SJSA1 (cell line): ENCODE measurements at regions not wholly inside any gene's neighbourhood (a gene's known extent, or its start where the extent isn't known, plus 50 kb on each side); places are given as distances from the start of the nearest gene placed in this dataset.

Source experiments
- DNase-seq, 2 experiments: peaks; one replicate each; pipeline ENCODE4 v3.0.0-alpha.2; 2015 to 2020; ENCODE audit warnings: low spot score in 2 of 2, low read depth in 1 of 2
- H3K27ac ChIP-seq: fragments of 250-450 bp; sonication (Bioruptor Pico); 2 replicates; pipeline ENCODE4 v1.5.1; 2020; ENCODE audit warnings: mild to moderate bottlenecking, moderate library complexity
- H3K27me3 ChIP-seq: fragments of 250-450 bp; sonication (Bioruptor Pico); replicated peaks from 2 replicates; pipeline ENCODE4 v1.5.1; 2020; ENCODE audit warnings: mild to moderate bottlenecking, moderate library complexity
- H3K36me3 ChIP-seq: fragments of 250-450 bp; sonication (Bioruptor Pico); 2 replicates; pipeline ENCODE4 v1.5.1; 2020; ENCODE audit warnings: mild to moderate bottlenecking
- H3K4me1 ChIP-seq: fragments of 250-450 bp; sonication (Bioruptor Pico); replicated peaks from 2 replicates; pipeline ENCODE4 v1.6.1; 2021; ENCODE audit warnings: mild to moderate bottlenecking
- H3K4me3 ChIP-seq: fragments of 250-450 bp; sonication (Bioruptor Pico); 2 replicates; pipeline ENCODE4 v1.5.1; 2020; ENCODE audit warnings: mild to moderate bottlenecking
- H3K9me3 ChIP-seq: fragments of 250-450 bp; sonication (Bioruptor Pico); replicated peaks from 2 replicates; pipeline ENCODE4 v1.5.1; 2020; ENCODE audit warnings: mild to moderate bottlenecking

- Histone ChIP-seq H3K4me3 (no peak overlapping the region), H3K36me3 (no peaks in the 10 kb centered on the region), H3K27ac (no peak overlapping the region), H3K27me3 (no peaks in the 10 kb centered on the region), H3K4me1 (peaks cover 14% of the 10 kb centered on the region), H3K9me3 (no peaks in the 10 kb centered on the region)
- no peak for DNase-seq
These were observed 183.7 kb downstream of the RGS3 start for GRCh38 chr9:113646946-113647914.

DNA sequence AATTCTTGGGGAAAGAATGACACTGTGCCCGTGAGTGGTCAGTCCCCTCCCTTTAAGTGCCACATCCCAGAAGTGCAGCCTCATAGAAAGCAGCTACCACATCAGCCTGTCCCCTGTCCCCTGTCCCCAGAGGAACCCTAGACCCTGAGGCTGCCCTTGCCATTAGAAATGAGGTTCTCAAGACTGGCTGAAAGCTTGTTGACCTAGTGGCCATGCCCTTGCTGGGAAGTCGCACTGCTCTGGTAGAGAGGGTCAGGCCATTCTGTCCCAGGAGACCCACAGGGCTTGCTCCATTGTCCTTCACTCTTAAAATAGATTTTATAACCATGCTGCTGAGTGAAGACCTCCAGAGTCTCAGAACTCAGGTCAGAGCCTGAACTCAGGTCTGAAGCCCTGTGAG, 184.5 kb downstream of the RGS3 start:
- no peaks in the 10 kb centered on the region for H3K9me3 ChIP-seq
- DNase-seq = no peak
- H3K36me3 ChIP-seq = no peaks in the 10 kb centered on the region
- H3K4me1 ChIP-seq = peaks cover 14% of the 10 kb centered on the region
- no peak overlapping the region for H3K4me3 ChIP-seq
- H3K27me3 ChIP-seq = no peaks in the 10 kb centered on the region
- no peak overlapping the region for H3K27ac ChIP-seq

DNA sequence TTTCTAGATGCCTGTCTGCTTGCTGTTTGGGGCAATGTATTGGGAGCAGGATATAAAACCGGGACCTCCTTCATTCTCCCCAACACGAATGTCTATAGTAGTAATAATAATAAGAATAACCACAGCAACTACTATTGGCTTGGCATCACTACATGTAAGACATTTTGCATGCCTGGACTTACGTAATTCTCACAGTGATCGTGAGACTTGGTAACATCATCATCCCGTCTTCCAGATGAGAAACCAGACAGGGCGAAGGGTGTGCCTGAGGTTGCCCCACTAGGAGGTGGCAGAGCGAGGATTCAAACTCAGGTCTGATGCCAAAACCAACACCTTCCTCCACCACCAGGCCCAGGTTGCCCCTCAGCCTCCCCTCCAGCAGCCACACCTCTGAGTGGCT, 185.1 kb downstream of the RGS3 start:
- DNase-seq = no peak
- Histone ChIP-seq H3K9me3 (no peaks in the 10 kb centered on the region), H3K4me3 (no peak overlapping the region), H3K27ac (no peak overlapping the region), H3K36me3 (no peaks in the 10 kb centered on the region), H3K27me3 (no peaks in the 10 kb centered on the region), H3K4me1 (peaks cover 14% of the 10 kb centered on the region)

DNA sequence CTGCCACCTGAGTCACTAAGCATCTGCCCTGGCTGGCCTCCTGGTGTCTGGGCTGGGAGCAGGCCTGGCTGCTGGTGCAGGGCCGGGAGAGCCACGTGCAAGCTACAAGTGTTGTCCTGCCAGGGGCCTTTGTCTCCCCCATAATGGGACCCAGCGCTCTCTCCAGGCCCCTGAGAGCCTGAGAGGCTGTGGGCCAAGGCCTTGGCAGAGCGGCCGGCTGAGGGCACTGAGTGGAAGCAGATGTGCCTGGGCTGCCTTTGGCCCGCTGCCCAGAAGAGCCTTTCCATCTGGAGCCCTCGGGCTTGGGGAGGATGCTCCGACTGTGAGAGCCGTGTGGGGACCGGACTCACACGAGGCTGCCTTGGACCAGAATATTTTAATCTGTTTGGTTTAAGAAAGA, 185.5 kb downstream of the RGS3 start:
- Histone ChIP-seq H3K4me1 (peaks cover 14% of the 10 kb centered on the region), H3K36me3 (no peaks in the 10 kb centered on the region), H3K9me3 (no peaks in the 10 kb centered on the region), H3K27me3 (no peaks in the 10 kb centered on the region), H3K4me3 (no peak overlapping the region), H3K27ac (no peak overlapping the region)
- peak; percentile 23 to 57 for DNase-seq

DNA sequence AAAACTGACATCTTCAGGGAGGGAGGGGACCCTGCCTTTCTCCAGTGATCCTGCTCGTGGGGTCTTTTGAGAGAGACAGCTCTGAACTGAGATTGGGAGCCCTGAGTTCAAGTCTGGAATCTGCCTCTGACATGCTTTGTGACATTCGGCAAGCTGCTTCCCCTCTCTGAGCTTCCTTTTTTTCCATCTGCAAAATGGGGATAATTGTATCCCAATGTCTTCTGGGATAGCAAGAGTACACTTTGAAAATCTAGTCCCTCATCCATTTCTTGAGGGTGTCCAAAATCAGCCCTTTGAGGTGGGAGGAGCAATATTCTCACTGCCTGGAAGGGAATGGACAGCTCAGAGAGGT, 186.3 kb downstream of the RGS3 start:
- H3K27me3 ChIP-seq = no peaks in the 10 kb centered on the region
- no peak overlapping the region for H3K27ac ChIP-seq
- no peak for DNase-seq
- no peak overlapping the region for H3K4me3 ChIP-seq
- no peaks in the 10 kb centered on the region for H3K36me3 ChIP-seq
- no peaks in the 10 kb centered on the region for H3K9me3 ChIP-seq
- H3K4me1 ChIP-seq = peaks cover 14% of the 10 kb centered on the region

GRCh38 chr9:113650207-113651131, 186.9 kb downstream of the RGS3 start:
- Histone ChIP-seq H3K36me3 (no peaks in the 10 kb centered on the region), H3K9me3 (no peaks in the 10 kb centered on the region), H3K27ac (no peak overlapping the region), H3K27me3 (no peaks in the 10 kb centered on the region), H3K4me3 (no peak overlapping the region), H3K4me1 (peaks cover 19% of the 10 kb centered on the region)
- DNase-seq = no peak

- no peak overlapping the region for H3K4me3 ChIP-seq
These were observed 188.4 kb downstream of the RGS3 start for GRCh38 chr9:113651896-113652295.

DNA sequence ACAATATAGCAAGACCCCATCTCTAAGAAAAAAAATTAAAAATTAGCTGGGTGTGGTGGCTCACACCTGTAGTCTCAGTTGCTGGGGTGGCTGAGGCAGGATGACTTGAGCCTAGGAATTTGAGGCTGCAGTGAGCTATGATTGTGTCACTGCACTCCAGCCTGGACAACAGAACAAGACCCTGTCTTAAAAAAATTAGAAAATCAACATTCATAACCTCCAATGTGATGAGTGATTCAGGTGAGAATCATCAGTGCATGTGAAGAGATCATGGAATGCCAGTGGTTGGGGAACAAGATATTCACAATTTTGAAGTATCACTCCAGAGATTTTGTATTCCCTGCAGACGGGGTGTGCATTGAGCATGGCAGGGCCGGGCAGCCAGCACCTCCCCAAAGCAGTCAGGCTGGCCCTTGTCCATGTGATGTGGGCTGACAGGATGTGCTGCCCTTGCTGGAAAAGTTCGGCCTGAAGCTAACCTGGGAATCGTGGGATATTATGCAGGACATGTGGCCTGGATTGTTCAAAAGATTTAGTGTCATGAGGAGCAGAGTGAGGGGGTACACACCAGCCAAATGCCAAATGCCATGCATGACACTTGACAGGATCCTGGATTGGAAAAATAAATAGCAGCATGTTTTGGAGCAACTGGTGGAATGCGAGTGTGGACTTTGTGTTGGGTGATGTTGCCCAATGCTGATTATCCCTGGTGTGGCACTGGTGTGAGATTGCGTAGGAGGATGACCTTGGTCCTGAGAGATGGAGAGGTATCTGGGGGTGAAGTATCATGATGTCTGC, 189.0 kb downstream of the RGS3 start:
- peaks cover 22% of the 10 kb centered on the region for H3K4me1 ChIP-seq
- H3K4me3 ChIP-seq = no peak overlapping the region
- no peaks in the 10 kb centered on the region for H3K36me3 ChIP-seq
- no peak for DNase-seq
- H3K27me3 ChIP-seq = no peaks in the 10 kb centered on the region
- no peak overlapping the region for H3K27ac ChIP-seq
- H3K9me3 ChIP-seq = no peaks in the 10 kb centered on the region

More at GRCh38 chr9:113651896-113652295, 188.4 kb downstream of the RGS3 start:
- Histone ChIP-seq H3K4me1 (peaks cover 21% of the 10 kb centered on the region), H3K27me3 (no peaks in the 10 kb centered on the region), H3K36me3 (no peaks in the 10 kb centered on the region), H3K9me3 (no peaks in the 10 kb centered on the region), H3K27ac (no peak overlapping the region)
- DNase-seq = no peak

- 0 out of 2 replicates have a peak, but pooled peaks cover 3% of the 10 kb centered on the region for H3K9me3 ChIP-seq
- H3K4me3 ChIP-seq = no peak overlapping the region
- no peak for DNase-seq
- H3K27me3 ChIP-seq = no peaks in the 10 kb centered on the region
- H3K4me1 ChIP-seq = peaks cover 26% of the 10 kb centered on the region
- no peak overlapping the region for H3K27ac ChIP-seq
- H3K36me3 ChIP-seq = no peaks in the 10 kb centered on the region
These were observed 190.4 kb downstream of the RGS3 start for GRCh38 chr9:113653746-113654604.

- Histone ChIP-seq H3K9me3 (0 out of 2 replicates have a peak, but pooled peaks cover 3% of the 10 kb centered on the region), H3K4me3 (no peak overlapping the region), H3K27ac (0 out of 2 replicates have a peak overlapping the region, but pooled peaks have one; percentile 13), H3K4me1 (peaks cover 21% of the 10 kb centered on the region), H3K27me3 (no peaks in the 10 kb centered on the region), H3K36me3 (no peaks in the 10 kb centered on the region)
- no peak for DNase-seq
These were observed 191.3 kb downstream of the RGS3 start for GRCh38 chr9:113654605-113655428.

DNA sequence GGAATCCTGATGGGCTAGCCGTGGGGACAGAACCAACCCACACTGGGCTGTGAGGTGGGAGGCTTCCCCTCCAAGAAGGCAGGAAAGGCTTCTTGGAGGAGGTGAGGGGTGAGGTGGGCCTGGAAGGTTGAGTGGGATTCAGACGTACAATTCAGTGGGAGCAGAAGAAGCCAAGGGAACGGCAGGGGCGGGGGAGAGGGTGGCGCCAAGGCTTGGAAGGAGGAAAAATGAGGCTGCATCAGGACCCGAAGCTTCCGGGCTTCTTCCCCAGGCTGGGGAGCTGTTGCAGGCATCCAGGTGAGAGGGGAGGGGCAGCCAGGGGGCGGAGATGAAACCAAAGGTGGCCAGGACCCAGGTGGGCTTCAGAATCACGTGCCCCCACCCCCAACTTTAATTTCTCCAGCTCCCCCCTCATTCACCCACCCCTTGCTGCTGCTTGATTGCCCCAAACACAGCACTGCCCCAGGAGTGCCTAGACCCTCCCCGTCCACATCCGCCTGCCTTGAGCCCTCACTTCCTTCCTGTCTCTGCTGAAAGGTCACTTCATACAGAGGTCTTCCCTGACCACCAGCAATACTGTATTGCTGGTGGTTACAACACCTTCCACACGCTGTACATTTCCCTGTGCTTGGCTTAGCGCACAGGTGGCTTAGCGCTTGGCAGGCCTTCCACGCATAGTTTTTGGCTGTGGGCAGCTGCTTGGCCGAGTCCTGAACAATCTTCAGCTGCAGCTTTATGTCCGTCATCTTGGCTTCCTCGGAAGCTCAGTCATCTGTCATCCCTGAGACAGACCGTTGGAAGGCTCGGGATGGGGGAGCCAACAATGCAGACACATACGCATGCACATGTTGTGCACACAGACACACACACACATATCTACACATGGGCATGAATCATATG, 193.5 kb downstream of the RGS3 start:
- Histone ChIP-seq H3K4me1 (peaks cover 14% of the 10 kb centered on the region), H3K27ac (no peak overlapping the region), H3K36me3 (no peaks in the 10 kb centered on the region), H3K27me3 (no peaks in the 10 kb centered on the region), H3K9me3 (0 out of 2 replicates have a peak, but pooled peaks cover 3% of the 10 kb centered on the region), H3K4me3 (no peak overlapping the region)
- DNase-seq = no peak
